ENCODE measurements at regions not wholly inside any gene's neighbourhood (a gene's known extent, or its start where the extent isn't known, plus 50 kb on each side); places are given as distances from the start of the nearest gene placed in this dataset.
"Not testable (repeated sequence)": the region's sequence is repeated elsewhere in the genome, so short reads cannot be mapped to it uniquely, and the experiment has no call there.

- Mint-ChIP-seq H3K27me3 (peaks cover 47% of the 10 kb centered on the region), H3K4me1 (peaks cover 10% of the 10 kb centered on the region), H3K4me3 (no peak overlapping the region), H3K27ac (no peak overlapping the region), H3K9me3 (no peaks in the 10 kb centered on the region), H3K36me3 (no peaks in the 10 kb centered on the region)
- ATAC-seq: no peak
Observed at GRCh38 chr5:1659100-1659981, 135.6 kb upstream of the LPCAT1 start.

- no peak overlapping the region for H3K27ac Mint-ChIP-seq
- peaks cover 13% of the 10 kb centered on the region for H3K4me1 Mint-ChIP-seq
- ATAC-seq: no peak
- no peak overlapping the region for H3K4me3 Mint-ChIP-seq
- H3K9me3 Mint-ChIP-seq: no peaks in the 10 kb centered on the region
- H3K36me3 Mint-ChIP-seq: no peaks in the 10 kb centered on the region
- peaks cover 46% of the 10 kb centered on the region for H3K27me3 Mint-ChIP-seq
Observed at GRCh38 chr5:1658665-1659064, 134.9 kb upstream of the LPCAT1 start.

DNA sequence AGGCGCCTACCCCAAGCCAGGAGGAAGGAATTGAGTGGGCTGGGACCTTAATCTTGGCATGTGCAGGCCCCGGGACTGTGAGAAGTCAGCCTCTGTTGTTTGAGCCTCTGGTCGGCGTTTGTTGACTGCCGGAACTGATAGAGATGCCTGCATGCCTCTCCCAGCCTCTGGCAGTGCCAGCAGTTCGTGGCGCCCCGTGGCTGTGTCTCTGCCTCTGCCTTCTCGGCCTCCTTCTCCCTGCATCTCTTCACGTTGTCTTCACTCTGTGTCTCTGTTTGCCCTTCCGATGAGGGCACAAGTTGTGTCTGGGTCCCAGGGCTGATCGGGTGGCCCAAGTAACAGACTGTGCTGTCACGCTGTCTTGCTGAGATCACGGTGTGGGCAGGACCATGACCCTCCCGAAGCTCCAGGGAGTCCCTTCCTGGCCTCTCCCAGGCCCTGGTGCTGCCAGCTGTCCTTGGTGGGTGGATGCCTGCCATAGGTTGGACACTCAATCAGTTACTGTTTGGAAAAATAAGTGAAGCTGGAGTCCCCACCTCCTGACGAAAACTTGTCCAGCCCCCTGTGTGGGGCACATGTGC, 133.5 kb upstream of the LPCAT1 start:
- Mint-ChIP-seq H3K4me1 (peaks cover 27% of the 10 kb centered on the region), H3K27me3 (peaks cover 43% of the 10 kb centered on the region), H3K36me3 (no peaks in the 10 kb centered on the region), H3K27ac (no peak overlapping the region), H3K9me3 (no peaks in the 10 kb centered on the region), H3K4me3 (no peak overlapping the region)
- ATAC-seq: no peak

GRCh38 chr5:1656271-1656975, 132.7 kb upstream of the LPCAT1 start:
- Mint-ChIP-seq H3K36me3 (no peaks in the 10 kb centered on the region), H3K4me1 (peaks cover 31% of the 10 kb centered on the region), H3K9me3 (no peaks in the 10 kb centered on the region), H3K27ac (no peak overlapping the region), H3K27me3 (peaks cover 42% of the 10 kb centered on the region), H3K4me3 (no peak overlapping the region)
- ATAC-seq: no peak

GRCh38 chr5:1655496-1656270, 131.9 kb upstream of the LPCAT1 start:
- Mint-ChIP-seq H3K4me1 (peaks cover 31% of the 10 kb centered on the region), H3K36me3 (no peaks in the 10 kb centered on the region), H3K9me3 (no peaks in the 10 kb centered on the region)

DNA sequence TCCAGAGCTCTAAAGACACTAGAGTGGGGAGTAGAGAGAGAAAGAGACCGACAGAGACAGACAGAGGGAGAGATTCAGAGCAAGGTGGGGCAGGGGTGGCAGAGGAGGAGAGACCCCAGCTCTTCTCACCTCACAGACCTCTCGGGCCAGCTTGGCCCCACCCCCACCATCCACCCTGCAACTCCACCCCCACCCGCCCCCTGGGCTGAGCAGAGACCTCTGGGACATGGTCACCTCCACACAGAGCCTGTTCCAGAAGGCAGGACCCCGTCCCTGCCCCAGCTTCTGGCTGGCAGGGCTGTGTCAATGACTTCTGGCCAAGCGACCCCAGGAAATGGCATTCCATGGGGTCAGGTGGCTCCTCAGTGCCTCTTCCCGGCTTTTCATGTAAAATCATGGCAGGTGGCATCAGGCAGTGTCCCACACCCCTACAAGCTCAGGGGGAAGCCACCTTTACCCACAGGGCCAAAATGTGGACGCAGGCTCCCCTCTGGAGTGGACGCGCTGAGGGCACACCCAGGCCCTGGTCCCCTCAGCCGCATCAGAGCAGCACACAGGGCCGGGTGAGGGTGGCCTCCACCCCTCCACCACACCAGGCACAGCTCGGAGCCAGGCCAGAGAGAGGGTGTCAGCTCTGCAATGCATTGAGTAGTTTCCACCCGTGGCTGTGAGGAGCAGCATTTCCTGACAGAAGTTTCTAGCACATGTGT, 131.2 kb upstream of the LPCAT1 start:
- Mint-ChIP-seq H3K36me3 (no peaks in the 10 kb centered on the region), H3K27ac (peak overlapping the region; percentile 54), H3K9me3 (no peaks in the 10 kb centered on the region), H3K4me1 (peaks cover 31% of the 10 kb centered on the region), H3K4me3 (peak overlapping the region; percentile 39), H3K27me3 (peaks cover 49% of the 10 kb centered on the region)
- ATAC-seq: peak; percentile 0

More at GRCh38 chr5:1655496-1656270, 131.9 kb upstream of the LPCAT1 start:
- Mint-ChIP-seq H3K4me3 (no peak overlapping the region), H3K27ac (no peak overlapping the region), H3K27me3 (peaks cover 47% of the 10 kb centered on the region)
- no peak for ATAC-seq

GRCh38 chr5:1653698-1654651, 130.2 kb upstream of the LPCAT1 start:
- Mint-ChIP-seq H3K27ac (peak overlapping the region; percentile 66), H3K27me3 (peaks cover 58% of the 10 kb centered on the region), H3K4me1 (peaks cover 31% of the 10 kb centered on the region), H3K4me3 (peak overlapping the region; percentile 39)
- H3K9me3 Mint-ChIP-seq, H3K36me3 Mint-ChIP-seq: not testable (repeated sequence)
- peak; percentile 84 for ATAC-seq

DNA sequence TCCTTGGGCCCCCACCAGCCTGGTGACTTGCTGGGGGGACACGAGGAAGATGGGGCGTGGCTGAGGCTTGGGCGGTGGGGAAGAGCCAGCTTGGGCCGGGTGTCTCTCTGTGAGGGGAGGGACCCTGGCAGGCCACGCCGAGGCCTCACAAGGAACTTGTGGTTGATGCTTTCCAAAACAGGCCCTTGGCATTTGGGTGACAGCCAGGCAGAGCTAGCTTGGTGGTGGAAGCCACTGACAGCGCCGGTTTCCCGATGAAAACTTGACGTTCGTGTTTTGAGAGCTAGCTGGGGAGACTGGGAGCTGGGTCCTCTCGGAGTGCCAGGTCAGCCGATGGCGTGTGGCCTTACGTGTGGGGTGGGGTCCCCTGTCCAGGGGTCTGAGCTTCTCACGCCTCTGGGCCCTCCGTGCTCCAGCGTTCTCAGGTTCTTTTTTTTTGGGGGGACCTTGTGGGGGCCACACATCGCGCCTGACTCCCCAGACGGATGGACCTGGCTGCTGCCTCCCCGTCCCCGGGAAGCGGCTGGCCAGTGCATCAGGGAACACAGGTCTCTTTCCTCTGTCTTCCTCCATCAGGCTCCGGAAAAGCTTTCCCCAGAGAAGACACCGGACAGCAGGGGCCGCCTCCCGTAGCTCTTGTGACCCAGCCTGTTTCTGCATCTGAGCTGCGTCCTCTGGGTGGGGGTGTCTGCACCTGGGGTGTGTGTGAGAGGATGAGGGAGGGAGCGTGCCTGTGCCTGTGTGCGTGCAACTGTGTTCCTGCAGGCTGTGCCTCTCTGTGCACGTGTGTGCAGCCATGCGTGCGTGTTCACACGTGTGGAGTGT, 129.3 kb upstream of the LPCAT1 start:
- Mint-ChIP-seq H3K9me3 (no peaks in the 10 kb centered on the region), H3K4me3 (peak overlapping the region; percentile 39), H3K36me3 (no peaks in the 10 kb centered on the region), H3K27me3 (peaks cover 60% of the 10 kb centered on the region), H3K4me1 (peaks cover 31% of the 10 kb centered on the region), H3K27ac (peak overlapping the region; percentile 66)
- peak; percentile 77 for ATAC-seq

GRCh38 chr5:1651971-1652872, 128.5 kb upstream of the LPCAT1 start:
- peak overlapping the region; percentile 39 for H3K4me3 Mint-ChIP-seq
- no peaks in the 10 kb centered on the region for H3K9me3 Mint-ChIP-seq
- H3K27ac Mint-ChIP-seq: peak overlapping the region; percentile 66
- peaks cover 67% of the 10 kb centered on the region for H3K27me3 Mint-ChIP-seq
- H3K4me1 Mint-ChIP-seq: peaks cover 31% of the 10 kb centered on the region
- no peaks in the 10 kb centered on the region for H3K36me3 Mint-ChIP-seq
- no peak for ATAC-seq

- Mint-ChIP-seq H3K4me3 (no peak overlapping the region), H3K9me3 (no peaks in the 10 kb centered on the region), H3K27me3 (peaks cover 64% of the 10 kb centered on the region), H3K36me3 (no peaks in the 10 kb centered on the region), H3K4me1 (peaks cover 31% of the 10 kb centered on the region), H3K27ac (peak overlapping the region; percentile 53)
- no peak for ATAC-seq
Observed at GRCh38 chr5:1651250-1651649, 127.5 kb upstream of the LPCAT1 start.

DNA sequence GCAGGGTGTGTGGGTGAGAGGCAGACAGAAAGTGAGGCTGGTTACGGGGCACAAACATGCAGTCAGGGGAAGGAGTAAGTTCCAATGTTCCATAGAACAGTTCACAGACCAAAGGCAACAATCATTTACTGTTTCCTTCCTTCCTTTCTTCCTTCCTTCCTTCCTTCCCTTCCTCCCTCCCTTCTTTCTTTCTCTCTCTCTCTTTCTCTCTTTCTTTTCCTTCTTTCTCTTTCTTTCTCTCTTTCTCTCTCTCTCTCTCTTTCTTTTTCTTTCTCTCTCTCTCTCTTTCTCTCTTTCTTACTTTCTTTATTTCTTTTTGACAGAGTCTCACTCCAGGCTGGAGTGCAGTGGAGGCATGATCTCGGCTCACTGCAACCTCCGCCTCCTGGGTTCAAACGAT, 125.8 kb upstream of the LPCAT1 start:
- Mint-ChIP-seq H3K36me3 (no peaks in the 10 kb centered on the region), H3K27me3 (peaks cover 78% of the 10 kb centered on the region), H3K4me1 (peaks cover 30% of the 10 kb centered on the region), H3K4me3 (no peak overlapping the region), H3K9me3 (no peaks in the 10 kb centered on the region), H3K27ac (no peak overlapping the region)
- no peak for ATAC-seq

DNA sequence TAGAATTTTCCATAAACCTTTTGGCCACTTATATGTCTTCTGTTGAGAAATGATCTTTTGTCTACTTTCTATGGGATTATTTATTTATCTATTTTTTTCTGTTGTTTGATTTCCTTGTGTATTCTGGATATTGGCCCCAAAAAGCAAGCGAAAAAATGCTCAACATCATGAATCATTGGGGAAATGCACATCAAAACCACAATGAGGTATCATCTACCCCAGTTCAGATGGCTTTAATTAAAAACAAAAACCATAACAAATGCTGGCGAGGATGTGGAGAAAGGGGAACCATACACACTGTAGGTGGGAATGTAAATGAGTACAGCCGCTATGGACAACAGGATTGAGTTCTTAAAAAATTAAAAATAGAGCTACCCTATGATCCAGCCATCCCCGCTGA, 125.0 kb upstream of the LPCAT1 start:
- peaks cover 80% of the 10 kb centered on the region for H3K27me3 Mint-ChIP-seq
- H3K36me3 Mint-ChIP-seq: no peaks in the 10 kb centered on the region
- no peak overlapping the region for H3K27ac Mint-ChIP-seq
- no peak for ATAC-seq
- no peak overlapping the region for H3K4me3 Mint-ChIP-seq
- no peaks in the 10 kb centered on the region for H3K9me3 Mint-ChIP-seq
- peaks cover 25% of the 10 kb centered on the region for H3K4me1 Mint-ChIP-seq

Measured in stimulated activated memory B cell treated with anti-CD40 and anti-IgM and Interleukin-4, amounts not matched to agents 10 μg/mL and 1 μg/mL and 100 μg/mL, for 72 hours (primary cell).